WTC11 (cell line): ENCODE measurements at regions not wholly inside any gene's neighbourhood (a gene's known extent, or its start where the extent isn't known, plus 50 kb on each side); places are given as distances from the start of the nearest gene placed in this dataset.

ENCODE experiments used
- ATAC-seq: fragments of 200-7000 bp; cut with Tn5 transposase; 2 replicates; pipeline ENCODE4 v1.10.0; 2021; ENCODE audit warnings: mild to moderate bottlenecking, moderate library complexity
- CTCF ChIA-PET: fragments of 300-600 bp; sonication (Branson Sonifier 250); formaldehyde crosslinking; loops from one replicate; lab custom pipeline; 2021; ENCODE audit warnings: antibody characterized with exemption; lab: Charles Lee
- POLR2A ChIA-PET: fragments of 350-600 bp; sonication (Branson Sonifier 250); formaldehyde crosslinking; loops from one replicate; lab custom pipeline; 2021; ENCODE audit warnings: antibody characterized with exemption; lab: Charles Lee
- DNase-seq: peaks from one replicate; pipeline ENCODE4 v3.0.0; 2021; ENCODE audit warnings: low spot score
- H3K27ac Mint-ChIP-seq: 2 replicates; pipeline ENCODE4 v1.8.0; 2021; ENCODE audit warnings: mixed read lengths
- H3K27me3 Mint-ChIP-seq: 2 replicates; pipeline ENCODE4 v1.8.0; 2021; ENCODE audit warnings: low read depth, mild to moderate bottlenecking, moderate library complexity, mixed read lengths
- H3K36me3 Mint-ChIP-seq: 2 replicates; pipeline ENCODE4 v1.8.0; 2021; ENCODE audit warnings: mixed read lengths
- H3K4me1 Mint-ChIP-seq: 2 replicates; pipeline ENCODE4 v1.8.0; 2022; ENCODE audit warnings: mixed read lengths
- H3K4me3 Mint-ChIP-seq: 2 replicates; pipeline ENCODE4 v1.8.0; 2021; ENCODE audit warnings: mild to moderate bottlenecking, moderate library complexity, mixed read lengths
- H3K9me3 Mint-ChIP-seq: 2 replicates; pipeline ENCODE4 v1.8.0; 2021; ENCODE audit warnings: mixed read lengths
- ATF1 ChIP-seq: sonication (generic); formaldehyde crosslinking; IDR thresholded peaks from 2 replicates; pipeline ENCODE4 v1.8.1; 2023; ENCODE audit warnings: mild to moderate bottlenecking, moderate library complexity, missing genetic modification reagents
- EMX1 ChIP-seq: fragments of 250-450 bp; sonication (Bioruptor Pico); IDR thresholded peaks from 2 replicates; pipeline ENCODE4 v1.8.0; 2021; ENCODE audit warnings: mild to moderate bottlenecking
- ESRRA ChIP-seq: sonication (generic); formaldehyde crosslinking; IDR thresholded peaks from 2 replicates; pipeline ENCODE4 v1.8.1; 2022; ENCODE audit warnings: mild to moderate bottlenecking, missing genetic modification reagents, borderline replicate concordance
- HMGA2 ChIP-seq: fragments of 250-450 bp; sonication (Bioruptor Pico); IDR thresholded peaks from 2 replicates; pipeline ENCODE4 v1.4.0; 2021; ENCODE audit warnings: mild to moderate bottlenecking, moderate library complexity
- JAZF1 ChIP-seq: fragments of 250-450 bp; sonication (Bioruptor Pico); IDR thresholded peaks from 2 replicates; pipeline ENCODE4 v1.9.0; 2021; ENCODE audit warnings: moderate library complexity, mild to moderate bottlenecking, inconsistent platforms
- JUN ChIP-seq: sonication (generic); formaldehyde crosslinking; IDR thresholded peaks from 2 replicates; pipeline ENCODE4 v1.8.0; 2023; ENCODE audit warnings: mild to moderate bottlenecking, missing genetic modification reagents
- MXD4 ChIP-seq: fragments of 250-450 bp; sonication (Bioruptor Pico); IDR thresholded peaks from 2 replicates; pipeline ENCODE4 v1.8.0; 2021; ENCODE audit warnings: mild to moderate bottlenecking, moderate library complexity, borderline replicate concordance
- MYBL2 ChIP-seq: sonication (generic); formaldehyde crosslinking; IDR thresholded peaks from 2 replicates; pipeline ENCODE4 v1.8.1; 2023; ENCODE audit warnings: mild to moderate bottlenecking, moderate library complexity, missing genetic modification reagents
- TCF7 ChIP-seq: sonication (generic); formaldehyde crosslinking; IDR thresholded peaks from 2 replicates; pipeline ENCODE4 v1.8.0; 2022; ENCODE audit warnings: mild to moderate bottlenecking, low read depth, missing genetic modification reagents, moderate library complexity
- TP53 ChIP-seq: sonication (generic); formaldehyde crosslinking; IDR thresholded peaks from 2 replicates; pipeline ENCODE4 v1.8.1; 2023; ENCODE audit warnings: mild to moderate bottlenecking, missing genetic modification reagents
- ZNF121 ChIP-seq: sonication (generic); formaldehyde crosslinking; IDR thresholded peaks from 2 replicates; pipeline ENCODE4 v1.8.0; 2023; ENCODE audit warnings: missing genetic modification reagents
- ZNF138 ChIP-seq: sonication (generic); formaldehyde crosslinking; conservative IDR thresholded peaks from 2 replicates; pipeline ENCODE4 v1.8.1; 2022; ENCODE audit warnings: mild to moderate bottlenecking, moderate library complexity, missing genetic modification reagents
- ZNF317 ChIP-seq: sonication (generic); formaldehyde crosslinking; IDR thresholded peaks from 2 replicates; pipeline ENCODE4 v1.8.1; 2023; ENCODE audit warnings: low read depth, mild to moderate bottlenecking, moderate library complexity, missing genetic modification reagents, borderline replicate concordance
- ZNF396 ChIP-seq: fragments of 250-450 bp; sonication (Bioruptor Pico); IDR thresholded peaks from 2 replicates; pipeline ENCODE4 v1.8.0; 2021; ENCODE audit warnings: mild to moderate bottlenecking, moderate library complexity, borderline replicate concordance
- TF ChIP-seq, protein P1 (sequence below): sonication (generic); formaldehyde crosslinking; IDR thresholded peaks from 2 replicates; pipeline ENCODE4 v1.8.1; 2022; ENCODE audit warnings: low read depth, missing genetic modification reagents, borderline replicate concordance
- TF ChIP-seq, protein P2 (sequence below): sonication (generic); formaldehyde crosslinking; IDR thresholded peaks from 2 replicates; pipeline ENCODE4 v1.8.1; 2023; ENCODE audit warnings: mild to moderate bottlenecking, missing genetic modification reagents
- TF ChIP-seq, protein P3 (sequence below): sonication (generic); formaldehyde crosslinking; IDR thresholded peaks from 2 replicates; pipeline ENCODE4 v1.8.0; 2023; ENCODE audit warnings: missing genetic modification reagents
- TF ChIP-seq, protein P4 (sequence below): fragments of 250-450 bp; sonication (Bioruptor Pico); IDR thresholded peaks from 2 replicates; pipeline ENCODE4 v1.9.0; 2021; ENCODE audit warnings: mild to moderate bottlenecking, borderline replicate concordance
- TF ChIP-seq, protein P5 (sequence below): fragments of 250-450 bp; sonication (Bioruptor Pico); IDR thresholded peaks from 2 replicates; pipeline ENCODE4 v1.9.0; 2021; ENCODE audit warnings: mild to moderate bottlenecking
- TF ChIP-seq, protein P6 (sequence below): sonication (generic); formaldehyde crosslinking; conservative IDR thresholded peaks from 2 replicates; pipeline ENCODE4 v1.8.1; 2022; ENCODE audit warnings: mild to moderate bottlenecking, missing genetic modification reagents
- TF ChIP-seq, protein P7 (sequence below): sonication (generic); formaldehyde crosslinking; IDR thresholded peaks from 2 replicates; pipeline ENCODE4 v1.8.0; 2022; ENCODE audit warnings: mild to moderate bottlenecking, missing genetic modification reagents

DNA sequence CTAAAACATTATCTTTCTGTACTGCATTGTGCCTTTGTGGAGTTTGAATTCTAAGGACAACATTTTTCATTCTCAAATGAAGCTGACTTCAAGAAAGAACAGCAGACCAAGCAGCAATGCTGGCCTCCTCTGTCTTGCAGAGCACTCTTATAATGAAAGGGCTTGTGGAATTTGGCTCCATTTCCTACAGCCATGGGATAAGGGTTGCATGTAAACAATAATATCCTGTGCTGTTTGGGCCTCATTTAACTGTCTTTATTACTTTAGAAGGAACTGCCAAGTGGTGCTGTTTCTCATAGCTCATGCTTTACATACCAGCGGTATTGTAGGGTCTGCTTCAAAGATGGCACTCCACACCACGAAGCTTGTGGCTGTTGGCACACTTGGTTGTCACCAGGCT, 111.4 kb upstream of the EOLA2 start:
- ATAC-seq (no peak), DNase-seq (no peak)
- ChIA-PET CTCF (interaction anchor here (1.3 kb wide), 1 partner anchor 110 kb away, joined by 7 read pairs; no protein-coding TSS in a partner anchor), POLR2A (interaction anchor here (0.5 kb wide), 1 partner anchor 812 kb away, joined by 3 read pairs; no protein-coding TSS in a partner anchor)
- H3K4me3 Mint-ChIP-seq, result no peak overlapping the region
- no peaks in the 10 kb centered on the region; the same call in 1 of the 2 replicates for H3K36me3 Mint-ChIP-seq
- no peaks in the 10 kb centered on the region for H3K9me3 Mint-ChIP-seq
- no peak overlapping the region for H3K27ac Mint-ChIP-seq
- TF ChIP-seq, protein P1, sequence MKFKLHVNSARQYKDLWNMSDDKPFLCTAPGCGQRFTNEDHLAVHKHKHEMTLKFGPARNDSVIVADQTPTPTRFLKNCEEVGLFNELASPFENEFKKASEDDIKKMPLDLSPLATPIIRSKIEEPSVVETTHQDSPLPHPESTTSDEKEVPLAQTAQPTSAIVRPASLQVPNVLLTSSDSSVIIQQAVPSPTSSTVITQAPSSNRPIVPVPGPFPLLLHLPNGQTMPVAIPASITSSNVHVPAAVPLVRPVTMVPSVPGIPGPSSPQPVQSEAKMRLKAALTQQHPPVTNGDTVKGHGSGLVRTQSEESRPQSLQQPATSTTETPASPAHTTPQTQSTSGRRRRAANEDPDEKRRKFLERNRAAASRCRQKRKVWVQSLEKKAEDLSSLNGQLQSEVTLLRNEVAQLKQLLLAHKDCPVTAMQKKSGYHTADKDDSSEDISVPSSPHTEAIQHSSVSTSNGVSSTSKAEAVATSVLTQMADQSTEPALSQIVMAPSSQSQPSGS (CRISPR knock-in tag), result no peak
- TF ChIP-seq, protein P2, sequence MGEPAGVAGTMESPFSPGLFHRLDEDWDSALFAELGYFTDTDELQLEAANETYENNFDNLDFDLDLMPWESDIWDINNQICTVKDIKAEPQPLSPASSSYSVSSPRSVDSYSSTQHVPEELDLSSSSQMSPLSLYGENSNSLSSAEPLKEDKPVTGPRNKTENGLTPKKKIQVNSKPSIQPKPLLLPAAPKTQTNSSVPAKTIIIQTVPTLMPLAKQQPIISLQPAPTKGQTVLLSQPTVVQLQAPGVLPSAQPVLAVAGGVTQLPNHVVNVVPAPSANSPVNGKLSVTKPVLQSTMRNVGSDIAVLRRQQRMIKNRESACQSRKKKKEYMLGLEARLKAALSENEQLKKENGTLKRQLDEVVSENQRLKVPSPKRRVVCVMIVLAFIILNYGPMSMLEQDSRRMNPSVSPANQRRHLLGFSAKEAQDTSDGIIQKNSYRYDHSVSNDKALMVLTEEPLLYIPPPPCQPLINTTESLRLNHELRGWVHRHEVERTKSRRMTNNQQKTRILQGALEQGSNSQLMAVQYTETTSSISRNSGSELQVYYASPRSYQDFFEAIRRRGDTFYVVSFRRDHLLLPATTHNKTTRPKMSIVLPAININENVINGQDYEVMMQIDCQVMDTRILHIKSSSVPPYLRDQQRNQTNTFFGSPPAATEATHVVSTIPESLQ, result no peak
- TF ChIP-seq, protein P3, sequence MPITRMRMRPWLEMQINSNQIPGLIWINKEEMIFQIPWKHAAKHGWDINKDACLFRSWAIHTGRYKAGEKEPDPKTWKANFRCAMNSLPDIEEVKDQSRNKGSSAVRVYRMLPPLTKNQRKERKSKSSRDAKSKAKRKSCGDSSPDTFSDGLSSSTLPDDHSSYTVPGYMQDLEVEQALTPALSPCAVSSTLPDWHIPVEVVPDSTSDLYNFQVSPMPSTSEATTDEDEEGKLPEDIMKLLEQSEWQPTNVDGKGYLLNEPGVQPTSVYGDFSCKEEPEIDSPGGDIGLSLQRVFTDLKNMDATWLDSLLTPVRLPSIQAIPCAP, result no peak
- no peak for TF ChIP-seq MYBL2
- no peak for TF ChIP-seq MXD4 (CRISPR knock-in tag)
- no peak for TF ChIP-seq ATF1 (CRISPR knock-in tag)
- no peak for TF ChIP-seq HMGA2
- no peak for TF ChIP-seq ESRRA (CRISPR knock-in tag)
- no peak for TF ChIP-seq ZNF138 (CRISPR knock-in tag)
- no peak for TF ChIP-seq JUN (CRISPR knock-in tag)
- no peak for TF ChIP-seq TP53 (CRISPR knock-in tag)
- TF ChIP-seq ZNF396 (CRISPR knock-in tag), result no peak
- no peak for TF ChIP-seq TCF7 (CRISPR knock-in tag)
- no peak for TF ChIP-seq ZNF317 (CRISPR knock-in tag)
- TF ChIP-seq, protein P4, sequence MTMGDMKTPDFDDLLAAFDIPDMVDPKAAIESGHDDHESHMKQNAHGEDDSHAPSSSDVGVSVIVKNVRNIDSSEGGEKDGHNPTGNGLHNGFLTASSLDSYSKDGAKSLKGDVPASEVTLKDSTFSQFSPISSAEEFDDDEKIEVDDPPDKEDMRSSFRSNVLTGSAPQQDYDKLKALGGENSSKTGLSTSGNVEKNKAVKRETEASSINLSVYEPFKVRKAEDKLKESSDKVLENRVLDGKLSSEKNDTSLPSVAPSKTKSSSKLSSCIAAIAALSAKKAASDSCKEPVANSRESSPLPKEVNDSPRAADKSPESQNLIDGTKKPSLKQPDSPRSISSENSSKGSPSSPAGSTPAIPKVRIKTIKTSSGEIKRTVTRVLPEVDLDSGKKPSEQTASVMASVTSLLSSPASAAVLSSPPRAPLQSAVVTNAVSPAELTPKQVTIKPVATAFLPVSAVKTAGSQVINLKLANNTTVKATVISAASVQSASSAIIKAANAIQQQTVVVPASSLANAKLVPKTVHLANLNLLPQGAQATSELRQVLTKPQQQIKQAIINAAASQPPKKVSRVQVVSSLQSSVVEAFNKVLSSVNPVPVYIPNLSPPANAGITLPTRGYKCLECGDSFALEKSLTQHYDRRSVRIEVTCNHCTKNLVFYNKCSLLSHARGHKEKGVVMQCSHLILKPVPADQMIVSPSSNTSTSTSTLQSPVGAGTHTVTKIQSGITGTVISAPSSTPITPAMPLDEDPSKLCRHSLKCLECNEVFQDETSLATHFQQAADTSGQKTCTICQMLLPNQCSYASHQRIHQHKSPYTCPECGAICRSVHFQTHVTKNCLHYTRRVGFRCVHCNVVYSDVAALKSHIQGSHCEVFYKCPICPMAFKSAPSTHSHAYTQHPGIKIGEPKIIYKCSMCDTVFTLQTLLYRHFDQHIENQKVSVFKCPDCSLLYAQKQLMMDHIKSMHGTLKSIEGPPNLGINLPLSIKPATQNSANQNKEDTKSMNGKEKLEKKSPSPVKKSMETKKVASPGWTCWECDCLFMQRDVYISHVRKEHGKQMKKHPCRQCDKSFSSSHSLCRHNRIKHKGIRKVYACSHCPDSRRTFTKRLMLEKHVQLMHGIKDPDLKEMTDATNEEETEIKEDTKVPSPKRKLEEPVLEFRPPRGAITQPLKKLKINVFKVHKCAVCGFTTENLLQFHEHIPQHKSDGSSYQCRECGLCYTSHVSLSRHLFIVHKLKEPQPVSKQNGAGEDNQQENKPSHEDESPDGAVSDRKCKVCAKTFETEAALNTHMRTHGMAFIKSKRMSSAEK (CRISPR knock-in tag), result no peak
- H3K27me3 Mint-ChIP-seq, result no peaks in the 10 kb centered on the region
- H3K4me1 Mint-ChIP-seq, result peaks cover 3% of the 10 kb centered on the region; the same call in 1 of the 2 replicates

DNA sequence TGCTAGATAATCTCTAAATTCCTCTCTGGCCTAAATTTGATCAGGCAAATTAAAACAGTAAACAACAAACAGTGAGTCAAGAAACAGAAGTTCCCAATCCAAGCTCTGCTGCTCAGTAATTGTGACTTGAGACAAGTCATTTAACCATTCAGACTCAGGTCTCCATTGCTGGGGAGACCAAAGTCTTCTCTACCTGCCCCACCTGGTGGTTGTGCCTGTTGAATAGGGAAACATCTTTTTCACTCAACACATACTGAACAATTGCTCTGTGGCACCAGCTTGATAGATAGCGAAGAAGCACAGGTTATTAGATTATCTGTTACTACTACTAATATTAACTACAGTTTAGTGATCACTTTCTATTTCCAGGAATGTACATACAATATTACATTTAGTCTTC, 112.1 kb upstream of the EOLA2 start:
- no peak for DNase-seq
- TF ChIP-seq JAZF1 (no peak), EMX1 (CRISPR knock-in tag) (no peak), ZNF121 (CRISPR knock-in tag) (no peak), TP53 (CRISPR knock-in tag) (no peak)
- TF ChIP-seq, protein P5, sequence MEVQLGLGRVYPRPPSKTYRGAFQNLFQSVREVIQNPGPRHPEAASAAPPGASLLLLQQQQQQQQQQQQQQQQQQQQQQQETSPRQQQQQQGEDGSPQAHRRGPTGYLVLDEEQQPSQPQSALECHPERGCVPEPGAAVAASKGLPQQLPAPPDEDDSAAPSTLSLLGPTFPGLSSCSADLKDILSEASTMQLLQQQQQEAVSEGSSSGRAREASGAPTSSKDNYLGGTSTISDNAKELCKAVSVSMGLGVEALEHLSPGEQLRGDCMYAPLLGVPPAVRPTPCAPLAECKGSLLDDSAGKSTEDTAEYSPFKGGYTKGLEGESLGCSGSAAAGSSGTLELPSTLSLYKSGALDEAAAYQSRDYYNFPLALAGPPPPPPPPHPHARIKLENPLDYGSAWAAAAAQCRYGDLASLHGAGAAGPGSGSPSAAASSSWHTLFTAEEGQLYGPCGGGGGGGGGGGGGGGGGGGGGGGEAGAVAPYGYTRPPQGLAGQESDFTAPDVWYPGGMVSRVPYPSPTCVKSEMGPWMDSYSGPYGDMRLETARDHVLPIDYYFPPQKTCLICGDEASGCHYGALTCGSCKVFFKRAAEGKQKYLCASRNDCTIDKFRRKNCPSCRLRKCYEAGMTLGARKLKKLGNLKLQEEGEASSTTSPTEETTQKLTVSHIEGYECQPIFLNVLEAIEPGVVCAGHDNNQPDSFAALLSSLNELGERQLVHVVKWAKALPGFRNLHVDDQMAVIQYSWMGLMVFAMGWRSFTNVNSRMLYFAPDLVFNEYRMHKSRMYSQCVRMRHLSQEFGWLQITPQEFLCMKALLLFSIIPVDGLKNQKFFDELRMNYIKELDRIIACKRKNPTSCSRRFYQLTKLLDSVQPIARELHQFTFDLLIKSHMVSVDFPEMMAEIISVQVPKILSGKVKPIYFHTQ (CRISPR knock-in tag), result no peak
- TF ChIP-seq, protein P6, sequence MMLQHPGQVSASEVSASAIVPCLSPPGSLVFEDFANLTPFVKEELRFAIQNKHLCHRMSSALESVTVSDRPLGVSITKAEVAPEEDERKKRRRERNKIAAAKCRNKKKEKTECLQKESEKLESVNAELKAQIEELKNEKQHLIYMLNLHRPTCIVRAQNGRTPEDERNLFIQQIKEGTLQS (CRISPR knock-in tag), result no peak
- TF ChIP-seq, protein P7, sequence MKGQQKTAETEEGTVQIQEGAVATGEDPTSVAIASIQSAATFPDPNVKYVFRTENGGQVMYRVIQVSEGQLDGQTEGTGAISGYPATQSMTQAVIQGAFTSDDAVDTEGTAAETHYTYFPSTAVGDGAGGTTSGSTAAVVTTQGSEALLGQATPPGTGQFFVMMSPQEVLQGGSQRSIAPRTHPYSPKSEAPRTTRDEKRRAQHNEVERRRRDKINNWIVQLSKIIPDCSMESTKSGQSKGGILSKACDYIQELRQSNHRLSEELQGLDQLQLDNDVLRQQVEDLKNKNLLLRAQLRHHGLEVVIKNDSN (CRISPR knock-in tag), result no peak
- TF ChIP-seq, all 79 proteins: peak for 0

More for the DNA sequence above, 112.1 kb upstream of the EOLA2 start:
- no peak for ATAC-seq
- CTCF ChIA-PET, result interaction anchor here (0.7 to 1.3 kb wide), 2 partner anchors 12 to 110 kb away, joined by 3 to 7 read pairs; no protein-coding TSS in a partner anchor
- Mint-ChIP-seq H3K9me3 (no peaks in the 10 kb centered on the region), H3K4me3 (no peak overlapping the region), H3K36me3 (no peaks in the 10 kb centered on the region; the same call in 1 of the 2 replicates), H3K27me3 (no peaks in the 10 kb centered on the region), H3K27ac (no peak overlapping the region), H3K4me1 (peaks cover 3% of the 10 kb centered on the region; the same call in 1 of the 2 replicates)
- POLR2A ChIA-PET, result no interaction called here
